ENCODE measurements at regions not wholly inside any gene's neighbourhood (a gene's known extent, or its start where the extent isn't known, plus 50 kb on each side); places are given as distances from the start of the nearest gene placed in this dataset.
A peak's percentile ranks its signal among the peaks of the same experiment; 100 is the strongest.

- no peak for DNase-seq (ENCODE audit: low spot score)
Measured at GRCh38 chr16:86998196-86999001, 318.8 kb downstream of the C16orf95 start.

DNA sequence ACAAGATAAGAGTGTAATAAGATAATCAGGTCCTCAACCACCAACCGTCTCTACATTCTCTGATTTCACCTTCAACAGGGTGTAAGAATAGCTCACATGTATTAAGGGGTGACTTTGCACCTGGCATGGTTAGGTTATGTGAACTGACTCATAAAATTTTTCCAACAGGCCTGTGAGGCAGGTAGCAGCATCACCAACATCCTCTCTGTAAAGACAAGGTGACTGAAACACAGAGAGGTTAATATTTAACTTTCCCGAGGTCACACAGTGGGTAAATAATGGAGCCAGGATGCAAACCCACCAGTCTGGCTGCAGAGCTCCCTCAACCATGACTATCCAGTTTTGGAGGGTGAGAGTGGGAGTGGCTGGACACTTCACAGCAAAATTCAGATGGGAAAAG is 317.2 kb downstream of the C16orf95 start:
- DNase-seq (ENCODE audit: low spot score): no peak

DNA sequence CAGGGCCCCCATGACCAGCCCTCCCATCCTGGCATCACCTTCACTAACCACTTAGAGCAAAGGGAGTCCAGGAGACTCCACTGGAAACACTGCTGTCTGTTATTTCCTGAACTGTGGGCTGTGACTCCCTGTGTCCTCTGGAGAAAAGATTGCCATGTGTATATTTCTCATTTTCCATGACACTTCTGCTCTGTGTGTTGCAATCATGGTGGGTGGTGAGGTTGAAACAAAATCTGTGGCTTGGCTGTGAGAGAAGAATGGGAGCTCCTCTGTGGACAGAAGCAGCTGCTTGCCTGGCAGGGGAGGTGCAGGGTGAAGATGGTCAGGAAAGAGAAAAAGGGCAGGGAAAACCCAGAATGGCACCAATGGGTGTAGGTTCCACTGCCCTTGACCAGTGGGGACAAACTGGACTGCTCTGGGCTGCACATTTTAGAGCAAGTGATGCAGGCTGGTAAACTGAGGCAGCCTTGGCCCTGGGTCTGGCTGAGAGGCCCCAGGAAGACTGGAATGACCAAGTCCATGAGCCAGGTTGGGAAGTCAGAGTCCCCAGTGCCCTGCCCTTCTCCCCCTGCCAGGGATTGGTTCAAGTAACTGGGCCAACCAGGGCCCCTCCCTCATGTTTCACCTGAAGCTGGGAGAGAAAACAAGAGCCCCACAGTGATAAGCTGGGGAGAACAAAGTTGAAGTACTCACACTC is 314.3 kb downstream of the C16orf95 start:
- DNase-seq (ENCODE audit: low spot score): no peak

- DNase-seq (ENCODE audit: low spot score): no peak
Measured at GRCh38 chr16:87003414-87003755, 313.8 kb downstream of the C16orf95 start.

DNA sequence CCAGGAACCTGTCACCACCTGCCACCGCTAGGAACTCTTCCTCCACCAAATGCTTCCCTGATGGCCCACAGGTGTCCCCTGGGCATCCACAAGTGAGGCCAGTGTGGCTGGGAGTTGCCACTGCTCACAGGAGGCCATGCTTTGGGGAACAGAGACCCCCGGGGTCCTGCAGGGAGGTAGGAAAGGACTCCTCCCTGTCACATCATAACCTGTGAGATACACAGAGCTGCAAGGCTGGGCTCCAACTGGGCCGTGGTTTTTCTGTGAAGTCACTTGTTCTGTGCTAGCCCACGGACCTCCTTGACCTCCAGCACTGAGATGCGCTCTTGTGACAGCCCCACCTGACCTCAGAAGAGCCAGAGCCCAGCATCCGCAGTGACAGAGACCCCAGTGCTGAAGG is 311.2 kb downstream of the C16orf95 start:
- no peak for DNase-seq (ENCODE audit: low spot score)

GRCh38 chr16:87006789-87007745 is 310.1 kb downstream of the C16orf95 start:
- DNase-seq (ENCODE audit: low spot score): no peak

DNA sequence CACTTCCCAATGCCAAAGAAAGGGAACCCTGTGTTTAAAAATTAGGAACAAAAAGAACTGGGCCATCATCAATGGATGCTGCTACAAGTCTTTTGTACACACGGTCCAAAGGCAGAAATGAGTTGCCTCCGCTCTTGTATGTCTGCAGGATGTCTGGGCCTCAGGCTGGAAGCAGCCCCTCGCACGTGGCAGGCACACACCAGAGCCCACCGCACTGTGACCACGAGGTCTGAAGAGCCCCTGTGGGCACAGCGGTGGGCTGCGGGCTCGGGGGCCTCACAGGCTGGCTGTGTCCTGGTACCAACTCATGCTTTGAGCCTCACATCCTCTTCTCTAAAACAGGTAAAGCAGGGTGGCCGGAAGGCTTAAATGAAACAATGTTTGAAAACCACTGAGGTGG is 309.3 kb downstream of the C16orf95 start:
- no peak for DNase-seq (ENCODE audit: low spot score)

DNA sequence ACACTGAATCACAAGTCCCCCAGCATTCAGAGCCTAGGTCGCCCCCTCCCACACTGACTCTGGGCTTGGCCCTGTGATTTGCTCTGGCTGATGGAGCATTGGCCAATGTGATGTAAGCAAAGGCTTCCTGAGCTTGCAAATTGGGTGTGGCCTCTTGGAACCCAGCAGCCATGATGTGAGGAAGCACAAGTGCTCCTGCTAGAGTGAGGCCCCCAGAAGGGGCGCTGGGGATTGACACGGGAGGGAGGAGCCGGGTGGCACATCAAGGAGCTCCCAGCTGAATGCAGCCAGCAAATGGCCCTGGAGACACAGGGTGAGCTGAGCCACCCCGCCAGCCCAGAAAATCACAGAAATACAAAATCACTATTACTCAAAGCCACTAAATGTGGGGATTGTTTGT is 308.5 kb downstream of the C16orf95 start:
- no peak for DNase-seq (ENCODE audit: low spot score)

GRCh38 chr16:87012954-87013938 is 303.9 kb downstream of the C16orf95 start:
- no peak for DNase-seq (ENCODE audit: low spot score)

DNA sequence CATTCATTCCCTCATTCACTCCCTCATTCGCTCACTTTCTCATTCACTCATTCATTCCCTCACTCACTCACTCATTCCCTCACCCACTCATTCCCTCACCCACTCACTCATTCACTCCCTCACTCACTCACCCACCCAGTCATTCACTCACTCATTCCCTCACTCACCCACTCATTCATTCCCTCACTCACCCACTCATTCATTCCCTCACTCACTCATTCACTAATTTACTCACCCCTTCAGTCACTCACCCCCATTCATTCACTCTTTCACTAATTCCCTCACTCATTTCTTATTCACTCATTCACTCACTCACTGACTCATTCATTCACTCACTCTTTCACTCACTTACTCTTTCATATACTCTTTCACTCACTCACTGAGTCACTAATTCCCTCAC is 303.1 kb downstream of the C16orf95 start:
- DNase-seq (ENCODE audit: low spot score): no peak

- DNase-seq (ENCODE audit: low spot score): no peak
Measured at GRCh38 chr16:87015021-87015420, 302.2 kb downstream of the C16orf95 start.

GRCh38 chr16:87016046-87017035 is 300.9 kb downstream of the C16orf95 start:
- no peak for DNase-seq (ENCODE audit: low spot score)

DNA sequence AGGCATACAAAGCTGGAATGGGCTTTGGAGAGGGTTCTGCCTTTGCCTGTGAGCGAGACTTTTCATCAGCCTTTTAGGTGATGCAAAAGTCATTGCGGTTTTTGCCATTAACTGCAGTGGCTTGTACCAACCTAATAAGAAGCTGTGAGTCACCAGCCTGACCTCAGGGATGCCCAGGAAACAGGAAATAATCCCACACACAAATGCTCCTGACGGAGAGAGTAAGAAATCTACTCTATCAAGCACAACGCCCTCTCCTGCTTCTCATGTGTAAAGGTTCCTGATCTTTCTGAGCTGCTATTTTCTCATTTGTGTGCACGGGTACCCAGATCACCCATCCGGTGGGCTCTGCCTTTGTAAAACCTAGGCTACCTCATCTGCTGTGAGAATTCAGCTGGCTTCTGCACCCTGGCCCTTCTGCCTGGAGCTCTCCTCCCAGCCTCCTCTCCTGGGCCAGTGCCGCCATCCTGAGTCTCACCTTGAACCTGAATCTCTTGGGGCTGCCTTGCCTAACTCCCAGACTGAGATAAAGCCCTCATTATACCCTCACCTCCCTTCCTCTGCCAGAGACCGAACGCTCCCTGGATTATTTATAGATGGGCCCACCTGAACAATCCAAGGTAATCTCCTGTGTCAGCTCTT is 299.7 kb downstream of the C16orf95 start:
- DNase-seq (ENCODE audit: low spot score): peak; percentile 88

- no peak for DNase-seq (ENCODE audit: low spot score)
Measured at GRCh38 chr16:87025676-87026075, 291.5 kb downstream of the C16orf95 start.

DNA sequence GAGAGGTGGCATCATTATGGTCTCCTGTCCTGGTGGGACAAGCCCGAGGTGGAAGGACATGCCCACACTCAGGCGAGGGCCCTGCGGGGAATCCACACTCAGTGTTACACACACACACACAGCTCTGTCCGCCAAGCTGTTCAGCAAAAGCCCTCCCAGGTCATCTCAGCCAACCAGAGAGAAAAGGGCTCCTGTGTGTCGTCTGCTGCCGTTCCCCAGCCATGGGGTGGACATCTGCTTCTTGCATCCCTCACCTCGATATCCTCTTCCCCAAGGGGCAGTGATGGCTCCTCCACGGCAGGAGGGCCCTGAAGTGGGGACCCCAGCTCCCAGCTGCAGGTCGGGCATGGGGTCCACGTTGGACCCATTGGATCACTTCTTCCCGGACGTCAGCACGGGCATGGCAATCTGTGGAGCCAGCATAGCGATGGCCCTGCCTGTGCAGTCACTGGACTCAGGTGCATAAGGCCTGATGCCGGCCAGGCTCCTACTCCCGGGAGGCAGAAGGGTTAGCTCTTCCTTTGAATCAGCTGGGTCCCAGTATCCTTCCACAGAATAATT is 290.1 kb downstream of the C16orf95 start:
- DNase-seq (ENCODE audit: low spot score): no peak

DNA sequence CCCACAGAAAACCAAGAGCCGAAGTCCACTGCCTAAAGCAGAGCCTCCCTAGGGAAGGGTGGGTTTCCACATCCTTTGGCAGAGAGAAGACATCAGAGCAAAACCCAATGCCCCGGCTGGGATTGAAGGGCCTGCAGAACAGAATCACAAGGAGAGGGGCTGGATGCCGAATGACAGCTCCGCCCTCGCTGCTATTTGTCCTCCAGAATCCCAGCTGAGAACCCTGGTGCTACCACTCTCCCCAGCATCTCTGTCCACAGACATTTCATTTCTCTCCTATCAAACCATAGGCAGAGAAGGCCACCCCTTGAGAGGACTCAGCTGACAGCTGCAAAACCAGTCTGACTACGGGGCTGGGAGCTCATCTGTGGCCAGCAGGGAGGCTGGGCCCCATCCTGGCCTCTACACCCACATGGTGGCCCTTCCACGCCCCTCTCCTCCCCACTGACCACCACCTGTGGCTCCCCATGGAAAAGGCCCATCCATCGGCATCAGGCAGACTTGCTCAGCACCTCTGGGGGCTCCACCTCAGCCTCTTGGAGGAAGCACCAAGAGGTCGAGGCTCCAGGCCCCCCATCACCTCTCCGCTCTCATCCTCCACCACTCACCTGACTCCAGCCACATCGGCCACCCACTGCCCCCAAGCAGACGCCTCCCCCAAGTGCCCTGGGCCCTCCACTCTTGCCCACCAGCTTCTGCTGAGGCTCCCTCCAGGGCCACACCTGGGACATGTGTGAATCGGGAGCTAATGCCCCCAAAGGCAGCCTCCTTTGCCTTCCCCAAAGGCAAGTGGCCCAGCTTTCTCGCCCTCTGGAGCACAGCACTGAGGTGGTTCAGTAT is 288.5 kb downstream of the C16orf95 start:
- no peak for DNase-seq (ENCODE audit: low spot score)

DNA sequence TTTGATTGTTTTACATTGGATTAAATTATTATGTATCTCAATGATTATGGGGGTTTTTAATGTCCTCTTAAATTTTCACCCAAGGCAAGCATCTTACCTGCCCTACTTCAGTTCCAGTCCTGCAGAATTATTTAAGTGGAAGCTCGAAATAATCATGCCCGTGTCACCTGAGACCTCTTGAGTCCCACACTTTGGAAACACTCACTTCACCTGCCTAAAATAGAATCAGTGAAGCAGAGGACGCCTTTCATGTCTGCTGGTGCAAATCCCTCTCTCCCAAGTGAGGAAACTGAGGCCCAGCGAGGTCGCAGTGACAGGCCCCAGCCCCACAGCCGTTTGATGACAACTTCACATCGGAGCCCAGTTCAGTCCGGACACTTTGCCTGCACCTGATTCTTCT is 284.6 kb downstream of the C16orf95 start:
- DNase-seq (ENCODE audit: low spot score): no peak

GRCh38 chr16:87033021-87033471 is 284.1 kb downstream of the C16orf95 start:
- DNase-seq (ENCODE audit: low spot score): no peak

Measured in RKO (cell line).